IPS-18a (cell line): ENCODE measurements at regions not wholly inside any gene's neighbourhood (a gene's known extent, or its start where the extent isn't known, plus 50 kb on each side); places are given as distances from the start of the nearest gene placed in this dataset.
"Not testable (repeated sequence)": the region's sequence is repeated elsewhere in the genome, so short reads cannot be mapped to it uniquely, and the experiment has no call there.

ENCODE experiments used
- H3K27ac ChIP-seq: one replicate; pipeline ENCODE4 v1.5.1; 2013; ENCODE audit warnings: low read length
- H3K27me3 ChIP-seq: one replicate; pipeline ENCODE4 v1.6.1; 2013; ENCODE audit warnings: mild to moderate bottlenecking, low read length; ENCODE audit not compliant: control insufficient read depth, insufficient read depth
- H3K36me3 ChIP-seq: one replicate; pipeline ENCODE4 v1.6.1; 2013; ENCODE audit warnings: low read depth, low read length; ENCODE audit not compliant: control insufficient read depth
- H3K4me1 ChIP-seq: one replicate; pipeline ENCODE4 v1.6.1; 2013; ENCODE audit warnings: low read depth, low read length; ENCODE audit not compliant: control insufficient read depth
- H3K4me3 ChIP-seq: one replicate; pipeline ENCODE4 v1.5.1; 2013; ENCODE audit warnings: low read length
- H3K9ac ChIP-seq: one replicate; pipeline ENCODE4 v1.6.1; 2013; ENCODE audit warnings: mild to moderate bottlenecking, low read length, moderate library complexity
- H3K9me3 ChIP-seq: one replicate; pipeline ENCODE4 v1.6.1; 2013; ENCODE audit warnings: low read depth, low read length; ENCODE audit not compliant: control insufficient read depth

DNA sequence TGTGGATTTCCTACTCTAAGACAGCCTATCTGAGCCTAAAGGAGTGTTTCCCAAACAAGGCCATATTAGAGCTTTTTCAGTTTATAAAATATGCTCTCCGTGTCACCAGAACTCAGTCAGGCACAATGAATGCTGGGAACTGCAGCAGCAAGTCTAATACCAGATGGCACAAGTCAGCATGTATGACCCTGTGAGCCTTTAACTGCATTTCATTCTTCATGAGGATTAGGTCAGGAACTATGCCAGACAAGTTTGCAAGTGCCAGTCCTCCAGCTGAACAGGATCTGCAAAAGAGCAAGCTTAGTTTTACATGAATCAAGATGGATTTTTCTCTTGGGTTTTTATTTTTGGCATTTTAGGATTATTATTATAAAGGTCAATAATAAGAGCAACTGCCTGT lies 66.7 kb upstream of the SAMD5 start:
- H3K9ac ChIP-seq, result no peak overlapping the region
- no peak overlapping the region for H3K4me3 ChIP-seq
- peaks cover 23% of the 10 kb centered on the region for H3K4me1 ChIP-seq
- no peak overlapping the region for H3K27ac ChIP-seq
- no peaks in the 10 kb centered on the region for H3K36me3 ChIP-seq
- H3K27me3 ChIP-seq, result peaks cover 81% of the 10 kb centered on the region
- H3K9me3 ChIP-seq, result no peaks in the 10 kb centered on the region

DNA sequence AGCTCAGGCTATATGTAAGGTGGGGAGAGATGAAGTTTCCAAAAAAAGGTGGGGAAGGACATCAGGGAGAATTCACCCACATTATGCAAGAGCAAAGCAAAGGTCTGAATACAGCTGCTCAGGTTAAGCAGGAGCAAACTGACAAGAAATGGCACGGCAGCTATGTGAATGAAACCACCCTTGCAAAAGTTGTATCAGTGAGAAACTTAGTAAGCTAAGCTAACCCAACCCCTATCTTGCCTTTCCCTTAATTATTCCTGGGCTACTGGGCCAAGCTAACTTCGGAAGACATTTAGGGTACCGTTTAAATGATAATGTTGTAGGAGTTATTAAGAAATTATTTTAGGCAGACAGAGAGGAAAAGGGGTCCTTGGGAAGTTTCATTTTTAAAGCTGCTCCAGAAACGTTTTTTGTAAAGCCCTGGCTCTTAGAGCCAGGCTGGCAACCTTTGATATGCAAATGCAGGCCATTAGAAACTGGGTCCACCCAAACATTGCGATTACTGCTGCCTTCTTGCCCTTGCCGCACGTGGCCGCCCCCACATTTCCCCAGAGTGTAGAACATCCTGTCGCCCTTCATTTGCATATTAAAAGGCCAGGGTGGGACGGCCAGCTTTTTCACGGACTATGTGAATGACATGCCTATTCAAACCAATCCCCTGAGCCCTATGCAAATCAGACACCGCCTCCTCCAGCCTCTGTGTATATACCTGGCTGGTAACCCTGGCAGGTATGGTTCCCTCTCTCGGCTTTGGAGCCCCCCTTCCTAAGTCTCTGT lies 60.5 kb upstream of the SAMD5 start:
- Histone ChIP-seq H3K4me3 (peak overlapping the region; percentile 23), H3K9me3 (no peaks in the 10 kb centered on the region), H3K27ac (no peak overlapping the region), H3K4me1 (peaks cover 23% of the 10 kb centered on the region), H3K9ac (no peak overlapping the region), H3K36me3 (no peaks in the 10 kb centered on the region), H3K27me3 (peaks cover 36% of the 10 kb centered on the region)

DNA sequence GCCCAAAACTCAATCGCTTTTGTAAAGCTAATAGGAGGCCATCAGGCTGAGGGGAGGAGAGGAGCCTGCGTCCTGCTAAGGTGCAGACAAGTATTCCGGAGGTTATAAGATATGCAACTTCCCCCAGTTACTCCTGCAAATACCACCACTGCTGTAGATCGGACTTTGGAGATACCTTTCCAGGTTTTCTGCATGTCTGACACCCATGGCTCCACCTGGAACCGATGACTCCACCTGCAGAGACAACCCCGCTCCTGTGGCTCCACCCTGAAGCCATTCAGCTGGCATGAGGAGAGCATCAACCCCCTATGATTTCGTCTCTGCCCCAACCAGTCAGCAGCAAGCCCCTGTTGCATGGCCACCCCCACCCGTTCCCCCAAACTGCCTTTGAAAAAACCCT lies 59.7 kb upstream of the SAMD5 start:
- H3K9ac ChIP-seq, result no peak overlapping the region
- H3K4me3 ChIP-seq, result no peak overlapping the region
- peaks cover 33% of the 10 kb centered on the region for H3K27me3 ChIP-seq
- peaks cover 23% of the 10 kb centered on the region for H3K4me1 ChIP-seq
- no peaks in the 10 kb centered on the region for H3K9me3 ChIP-seq
- no peak overlapping the region for H3K27ac ChIP-seq
- no peaks in the 10 kb centered on the region for H3K36me3 ChIP-seq

DNA sequence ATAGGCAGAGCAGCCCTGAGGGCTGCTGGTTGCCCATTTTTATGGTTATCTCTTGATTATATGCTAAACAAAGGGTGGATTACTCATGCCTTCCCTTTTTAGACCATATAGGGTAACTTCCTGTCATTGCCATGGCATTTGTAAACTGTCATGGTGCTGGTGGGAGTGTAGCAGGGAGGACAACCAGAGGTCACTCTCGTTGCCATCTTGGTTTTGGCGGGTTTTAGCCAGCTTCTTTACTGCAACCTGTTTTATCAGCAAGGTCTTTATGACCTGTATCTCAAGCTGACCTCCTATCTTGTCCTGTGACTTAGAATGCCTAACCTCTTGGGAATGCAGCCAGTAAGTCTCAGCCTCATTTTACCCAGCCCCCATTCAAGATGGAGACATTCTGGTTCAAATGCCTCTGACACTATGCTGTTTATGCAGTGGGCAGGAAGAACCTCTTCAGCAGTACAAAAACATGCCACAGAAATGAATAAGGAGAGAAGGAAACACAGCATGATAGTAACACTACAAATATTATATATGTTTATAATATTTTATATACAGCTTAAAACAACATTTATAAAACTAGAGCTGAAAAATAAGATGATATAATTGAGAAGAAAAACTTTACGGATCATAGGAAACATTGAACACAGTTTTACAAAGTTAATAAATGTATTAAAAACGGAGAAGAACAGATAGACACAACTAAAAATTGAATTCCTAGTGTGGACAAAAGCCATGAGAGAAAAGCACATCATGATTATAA lies 58.9 kb upstream of the SAMD5 start:
- H3K9ac ChIP-seq, result no peak overlapping the region
- peaks cover 23% of the 10 kb centered on the region for H3K4me1 ChIP-seq
- H3K27ac ChIP-seq, result no peak overlapping the region
- H3K9me3 ChIP-seq, result no peaks in the 10 kb centered on the region
- H3K36me3 ChIP-seq, result no peaks in the 10 kb centered on the region
- H3K27me3 ChIP-seq, result peaks cover 25% of the 10 kb centered on the region
- H3K4me3 ChIP-seq, result no peak overlapping the region

DNA sequence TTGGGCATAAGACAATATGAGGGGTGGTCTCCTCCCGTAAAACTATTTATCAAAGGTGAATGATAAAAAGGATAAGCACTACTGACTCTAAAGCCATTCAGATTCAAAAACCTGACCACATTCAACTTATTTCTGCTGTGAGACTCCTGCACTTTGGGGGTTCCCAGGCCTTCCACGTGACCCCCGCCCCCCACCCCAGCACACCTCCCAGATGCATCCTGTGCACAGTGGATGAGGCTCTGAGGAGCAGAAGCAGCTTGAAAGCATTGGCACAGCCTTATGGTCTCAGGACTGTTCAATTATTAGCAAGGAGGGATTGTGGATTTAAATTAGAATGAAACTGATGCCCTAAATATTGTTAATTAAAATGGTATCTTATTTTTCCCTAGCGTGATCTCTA lies 55.1 kb upstream of the SAMD5 start:
- Histone ChIP-seq H3K36me3 (no peaks in the 10 kb centered on the region), H3K4me1 (peaks cover 6% of the 10 kb centered on the region), H3K9me3 (no peaks in the 10 kb centered on the region), H3K27me3 (no peaks in the 10 kb centered on the region), H3K27ac (no peak overlapping the region), H3K9ac (no peak overlapping the region), H3K4me3 (no peak overlapping the region)

DNA sequence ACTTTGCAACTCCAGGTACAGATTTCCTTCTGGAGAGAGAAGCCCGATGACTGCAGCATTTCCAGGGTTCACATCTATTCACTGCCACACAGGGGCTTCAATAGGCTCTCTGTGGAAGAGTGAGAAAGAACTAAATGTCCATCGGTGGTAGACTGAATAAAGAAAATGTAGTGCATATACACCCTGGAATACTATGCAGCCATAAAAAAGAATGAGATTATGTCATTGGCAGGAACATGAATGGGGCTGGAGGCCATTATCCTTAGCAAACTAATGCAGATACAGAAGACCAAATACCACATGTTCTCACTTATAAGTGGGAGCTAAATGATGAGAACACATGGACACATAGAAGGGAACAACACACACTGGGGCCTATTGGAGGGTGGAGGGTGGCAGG lies 53.6 kb upstream of the SAMD5 start:
- H3K4me1 ChIP-seq, H3K27ac ChIP-seq, H3K9ac ChIP-seq, H3K9me3 ChIP-seq, H3K27me3 ChIP-seq, H3K4me3 ChIP-seq, H3K36me3 ChIP-seq: not testable (repeated sequence)
